Small intestine (tissue), 7 donors: ENCODE measurements at regions not wholly inside any gene's neighbourhood (a gene's known extent, or its start where the extent isn't known, plus 50 kb on each side); places are given as distances from the start of the nearest gene placed in this dataset.
"Not testable (repeated sequence)": the region's sequence is repeated elsewhere in the genome, so short reads cannot be mapped to it uniquely, and the experiment has no call there.

ENCODE experiments used
- DNase-seq, 2 donors: peaks; one replicate each; pipeline versions ENCODE4 v3.0.0 to v3.0.0-alpha.2; 2013
- FAIRE-seq: peaks from 2 replicates; lab custom pipeline; 2012; peaks lifted over from hg19 to GRCh38; lab: Jason Lieb, UNC
- H3K27ac ChIP-seq, 3 donors: one replicate each; pipeline ENCODE4 v1.5.1; 2013; ENCODE audit warnings: low read length in 2 of 3, mild to moderate bottlenecking in 2 of 3, control low read depth in 1 of 3, inconsistent platforms in 1 of 3, low read depth in 1 of 3, moderate library complexity in 1 of 3
- H3K27me3 ChIP-seq, 3 donors: one replicate each; pipeline ENCODE4 v1.6.1; 2013; ENCODE audit warnings: low read length in 3 of 3, inconsistent platforms in 1 of 3; ENCODE audit not compliant: control insufficient read depth in 3 of 3, insufficient read depth in 3 of 3
- H3K36me3 ChIP-seq, 3 donors: one replicate each; pipeline ENCODE4 v1.6.1; 2013; ENCODE audit warnings: low read length in 3 of 3, inconsistent platforms in 1 of 3, low read depth in 1 of 3, mild to moderate bottlenecking in 1 of 3, moderate library complexity in 1 of 3; ENCODE audit not compliant: control insufficient read depth in 3 of 3, insufficient read depth in 2 of 3
- H3K4me1 ChIP-seq, 3 donors: one replicate each; pipeline ENCODE4 v1.6.1; 2013; ENCODE audit warnings: low read length in 2 of 3, inconsistent platforms in 1 of 3, low read depth in 1 of 3, mild to moderate bottlenecking in 1 of 3, moderate library complexity in 1 of 3; ENCODE audit not compliant: control insufficient read depth in 3 of 3, insufficient read depth in 2 of 3
- H3K4me3 ChIP-seq, 3 donors: one replicate each; pipeline ENCODE4 v1.5.1; 2013; ENCODE audit warnings: low read length in 3 of 3, control low read depth in 1 of 3, inconsistent platforms in 1 of 3, low read depth in 1 of 3, mild to moderate bottlenecking in 1 of 3, moderate library complexity in 1 of 3
- H3K9me3 ChIP-seq, 2 donors: one replicate each; pipeline ENCODE4 v1.6.1; 2013; ENCODE audit warnings: low read depth in 1 of 2, low read length in 1 of 2; ENCODE audit not compliant: control insufficient read depth in 2 of 2, insufficient read depth in 1 of 2
- WGBS, 3 donors: extraction: QIAGEN DNeasy Blood & Tissue Kit; methylation state at CpG; one replicate each; pipeline ENCODE4 v1.1.7; 2013; 5-methylcytosine and 5-hydroxymethylcytosine counted together
- donor health status: healthy with polysubstance abuse.
- donor health status: control.
- donor health status: control.
- donor health status: Bipolar disorder and iron deficiency.
- donor health status: healthy.

- H3K4me1 ChIP-seq: no peaks in the 10 kb centered on the region
- H3K27ac ChIP-seq: no peak overlapping the region
- H3K4me3 ChIP-seq: no peak overlapping the region
- peaks cover 0 to 3% (median 0%) of the 10 kb centered on the region in 3 donors for H3K27me3 ChIP-seq
- DNase-seq (no peak), FAIRE-seq (no peak)
- 55 to 79% (median 64%) methylated on average over 4 of the region's 4 CpGs for WGBS, 3 donors
- no peaks in the 10 kb centered on the region for H3K9me3 ChIP-seq
- H3K36me3 ChIP-seq: no peaks in the 10 kb centered on the region
These were observed 159.5 kb upstream of the ACTBL2 start for GRCh38 chr5:57642066-57642465.

GRCh38 chr5:57635146-57635777 lies 152.7 kb upstream of the ACTBL2 start:
- FAIRE-seq (no peak), DNase-seq (no peak)
- Histone ChIP-seq H3K27ac (no peak overlapping the region), H3K27me3 (peaks cover 0 to under 1% (median 0%) of the 10 kb centered on the region in 3 donors), H3K4me3 (no peak overlapping the region), H3K4me1 (no peaks in the 10 kb centered on the region), H3K9me3 (no peaks in the 10 kb centered on the region), H3K36me3 (no peaks in the 10 kb centered on the region)
- 88 to 92% (median 92%) methylated on average over 3 of the region's 3 CpGs for WGBS, 3 donors

GRCh38 chr5:57632937-57633336 lies 150.3 kb upstream of the ACTBL2 start:
- Histone ChIP-seq H3K27me3 (no peaks in the 10 kb centered on the region), H3K9me3 (no peaks in the 10 kb centered on the region), H3K4me1 (no peaks in the 10 kb centered on the region), H3K27ac (no peak overlapping the region), H3K4me3 (no peak overlapping the region), H3K36me3 (no peaks in the 10 kb centered on the region)
- FAIRE-seq (no peak), DNase-seq (no peak)
- 43 to 60% (median 44%) methylated on average over 1 of the region's 1 CpG for WGBS, 3 donors

GRCh38 chr5:57631139-57631538 lies 148.5 kb upstream of the ACTBL2 start:
- not testable (repeated sequence) for FAIRE-seq, H3K4me1 ChIP-seq, H3K27ac ChIP-seq, H3K27me3 ChIP-seq, H3K9me3 ChIP-seq, H3K36me3 ChIP-seq, DNase-seq, H3K4me3 ChIP-seq

- Histone ChIP-seq H3K4me1 (no peaks in the 10 kb centered on the region), H3K36me3 (no peaks in the 10 kb centered on the region), H3K27me3 (no peaks in the 10 kb centered on the region), H3K9me3 (no peaks in the 10 kb centered on the region), H3K4me3 (no peak overlapping the region), H3K27ac (no peak overlapping the region)
- DNase-seq (no peak), FAIRE-seq (no peak)
- whole genome bisulfite sequencing, 3 donors: 64 to 77% (median 67%) methylated on average over 2 of the region's 2 CpGs
These were observed 145.1 kb upstream of the ACTBL2 start for GRCh38 chr5:57627661-57628060.

- no peak for DNase-seq
- no peaks in the 10 kb centered on the region for H3K4me1 ChIP-seq
- no peaks in the 10 kb centered on the region for H3K27me3 ChIP-seq
- H3K27ac ChIP-seq: no peak overlapping the region
- no peak overlapping the region for H3K4me3 ChIP-seq
- no peak for FAIRE-seq
- no peaks in the 10 kb centered on the region for H3K9me3 ChIP-seq
- no peaks in the 10 kb centered on the region for H3K36me3 ChIP-seq
- WGBS, 3 donors: 56 to 80% (median 59%) methylated on average over 1 of the region's 1 CpG
These were observed 144.1 kb upstream of the ACTBL2 start for GRCh38 chr5:57626703-57627102.

GRCh38 chr5:57621624-57622023 lies 139.0 kb upstream of the ACTBL2 start:
- no peak for FAIRE-seq
- Histone ChIP-seq H3K9me3 (no peaks in the 10 kb centered on the region), H3K27me3 (no peaks in the 10 kb centered on the region), H3K27ac (no peak overlapping the region), H3K36me3 (no peaks in the 10 kb centered on the region), H3K4me1 (no peaks in the 10 kb centered on the region), H3K4me3 (no peak overlapping the region)
- DNase-seq: no peak
- WGBS, 3 donors: 47 to 80% (median 72%) methylated on average over 3 of the region's 3 CpGs

- Histone ChIP-seq H3K36me3 (no peaks in the 10 kb centered on the region), H3K27me3 (no peaks in the 10 kb centered on the region), H3K4me1 (no peaks in the 10 kb centered on the region), H3K9me3 (no peaks in the 10 kb centered on the region), H3K27ac (no peak overlapping the region), H3K4me3 (no peak overlapping the region)
- 75 to 85% (median 83%) methylated on average over 4 of the region's 4 CpGs for WGBS, 3 donors
- no peak for FAIRE-seq
- DNase-seq: no peak
These were observed 136.3 kb upstream of the ACTBL2 start for GRCh38 chr5:57618767-57619381.

GRCh38 chr5:57613741-57614140 lies 131.1 kb upstream of the ACTBL2 start:
- peaks cover 0 to 4% (median 0%) of the 10 kb centered on the region in 3 donors for H3K27me3 ChIP-seq
- FAIRE-seq (no peak), DNase-seq (peak in 1 of 2 donors; percentile 1)
- H3K4me1 ChIP-seq: no peaks in the 10 kb centered on the region
- no peaks in the 10 kb centered on the region for H3K9me3 ChIP-seq
- no peaks in the 10 kb centered on the region for H3K36me3 ChIP-seq
- no peak overlapping the region for H3K4me3 ChIP-seq
- no peak overlapping the region for H3K27ac ChIP-seq
